GM18511 (cell line): ENCODE measurements at regions not wholly inside any gene's neighbourhood (a gene's known extent, or its start where the extent isn't known, plus 50 kb on each side); places are given as distances from the start of the nearest gene placed in this dataset.
"Not testable (repeated sequence)": the region's sequence is repeated elsewhere in the genome, so short reads cannot be mapped to it uniquely, and the experiment has no call there.

ENCODE experiments used
- ATAC-seq: cut with Tn5 transposase; IDR thresholded peaks from one replicate; pipeline ENCODE4 v1.9.1; 2021; ENCODE audit warnings: mild to moderate bottlenecking, moderate library complexity; ENCODE audit not compliant: unreplicated experiment

DNA sequence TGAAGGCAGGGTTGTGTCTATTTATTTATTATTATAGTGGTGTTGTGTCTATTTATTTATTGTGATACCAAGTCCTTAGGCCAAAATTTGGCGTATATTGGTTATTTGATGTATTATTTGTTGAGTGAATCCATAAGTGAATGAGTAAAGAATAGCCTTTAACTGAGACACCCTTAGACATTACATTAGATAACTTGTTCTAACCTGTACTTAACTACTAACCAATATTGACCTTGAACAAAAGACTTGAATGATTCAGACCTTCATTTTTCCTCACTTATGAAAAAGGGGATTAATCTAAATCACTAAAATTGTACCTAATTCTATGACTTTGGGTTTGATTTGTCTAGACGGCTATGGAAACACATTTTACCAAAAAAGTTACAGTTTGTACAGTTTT lies 370.5 kb downstream of the JRKL start:
- no peak for ATAC-seq

DNA sequence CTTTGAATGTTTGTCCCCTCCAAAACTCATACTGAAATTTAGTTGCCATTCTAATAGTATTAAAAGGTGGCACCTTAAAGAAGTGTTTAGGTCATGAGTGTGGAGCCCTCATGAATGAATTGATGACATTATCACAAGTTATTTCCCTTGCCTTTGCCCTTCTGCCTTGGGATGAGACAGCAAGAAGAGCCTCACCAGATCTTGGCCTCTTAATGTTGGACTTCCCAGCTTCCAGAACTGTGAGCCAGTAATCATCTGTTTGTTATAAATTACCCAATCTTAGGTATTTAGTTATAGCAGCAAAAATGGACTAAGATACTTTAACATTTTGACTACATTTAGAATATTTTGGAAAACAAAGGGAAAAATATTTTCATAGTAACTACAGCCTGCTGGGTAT lies 371.0 kb downstream of the JRKL start:
- no peak for ATAC-seq

DNA sequence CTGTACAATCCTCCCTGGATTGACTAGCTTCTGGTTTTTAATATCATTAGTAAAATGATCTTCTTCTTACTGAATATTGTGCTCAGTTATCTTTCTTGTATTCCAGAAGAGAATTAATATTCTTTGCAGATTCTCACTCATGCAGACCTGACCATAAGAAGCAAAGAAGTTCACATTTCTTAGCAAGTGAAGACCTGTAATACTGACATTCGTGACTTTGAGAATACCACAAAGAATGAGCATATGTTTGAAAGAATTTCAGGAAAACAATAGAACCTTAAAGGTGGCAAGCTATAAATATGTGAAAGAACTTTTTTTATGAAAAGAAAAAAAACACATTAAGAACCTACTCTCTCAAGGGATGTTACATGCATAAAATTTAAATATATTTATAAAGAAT lies 371.6 kb downstream of the JRKL start:
- ATAC-seq, result no peak

DNA sequence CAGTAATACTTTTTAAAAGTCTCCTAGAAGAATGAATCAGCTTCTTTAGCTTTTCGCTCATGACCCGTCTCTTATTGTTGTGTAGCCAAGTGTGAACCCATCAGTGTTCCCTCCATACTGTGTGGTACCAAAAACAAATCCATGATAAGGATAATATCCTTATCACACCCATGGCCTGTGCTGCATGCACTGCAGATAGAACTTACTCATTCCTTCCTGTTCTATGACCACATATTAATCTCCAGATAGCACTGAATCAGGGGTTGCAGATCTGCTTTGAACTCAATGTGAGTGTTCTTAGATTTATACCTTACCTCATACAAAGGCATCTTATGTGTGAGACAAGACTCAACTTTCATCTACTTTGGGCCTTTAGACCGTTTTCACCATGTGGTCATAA lies 373.4 kb downstream of the JRKL start:
- ATAC-seq, result no peak

DNA sequence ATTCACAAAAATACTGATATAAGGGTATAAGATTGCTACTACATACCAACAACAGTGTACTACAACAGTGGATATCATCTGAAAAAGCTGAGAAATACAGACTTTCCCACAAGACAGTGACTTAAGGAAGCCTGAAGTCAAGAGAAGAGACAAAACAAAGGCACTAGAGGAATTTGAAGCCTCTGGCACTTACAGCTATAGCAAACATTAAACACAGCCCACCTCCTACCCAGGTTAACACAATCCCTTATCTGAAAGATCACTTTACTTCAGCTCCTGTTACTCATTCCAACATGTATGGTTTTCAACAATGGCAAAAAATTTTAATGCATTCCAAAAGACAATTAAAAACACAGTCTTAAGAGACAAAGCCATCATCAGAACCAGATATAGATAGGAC lies 388.5 kb downstream of the JRKL start:
- no peak for ATAC-seq

DNA sequence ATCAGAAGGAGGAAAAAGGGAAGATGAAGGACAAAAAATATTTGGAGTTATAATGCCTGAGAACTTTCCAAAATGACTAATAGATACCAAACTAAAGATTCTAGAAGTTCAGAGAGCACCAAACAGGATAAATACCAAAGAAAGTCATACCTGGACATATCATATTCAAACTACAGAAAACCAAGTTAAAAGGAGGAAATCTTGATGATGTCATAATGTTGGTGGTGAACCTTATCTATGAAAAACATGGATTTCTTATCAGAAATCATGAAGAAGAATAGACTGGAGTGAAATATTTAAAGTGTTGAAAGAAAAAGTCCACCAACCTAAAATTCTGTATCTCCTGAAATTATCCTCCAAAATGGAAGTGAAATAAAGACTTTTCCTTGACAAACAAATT lies 389.2 kb downstream of the JRKL start:
- no peak for ATAC-seq

DNA sequence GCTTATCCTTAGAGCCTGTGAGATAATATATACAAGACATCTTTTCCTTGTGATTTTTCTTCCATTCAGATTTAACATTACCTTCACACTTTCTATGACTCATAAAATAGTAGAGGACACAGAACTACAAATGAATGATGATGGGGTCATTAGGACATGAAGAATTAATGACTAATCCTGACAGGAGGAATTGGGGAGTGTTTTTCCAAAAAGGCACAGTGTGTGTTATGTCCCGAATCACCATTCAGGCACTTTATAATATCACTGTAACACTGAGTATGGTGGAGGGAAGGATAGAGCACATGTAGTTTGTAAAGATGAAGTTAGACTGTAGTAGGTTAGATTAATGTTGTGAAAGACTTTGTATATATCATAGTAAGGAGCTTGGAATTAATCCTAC lies 391.3 kb downstream of the JRKL start:
- ATAC-seq, result no peak

DNA sequence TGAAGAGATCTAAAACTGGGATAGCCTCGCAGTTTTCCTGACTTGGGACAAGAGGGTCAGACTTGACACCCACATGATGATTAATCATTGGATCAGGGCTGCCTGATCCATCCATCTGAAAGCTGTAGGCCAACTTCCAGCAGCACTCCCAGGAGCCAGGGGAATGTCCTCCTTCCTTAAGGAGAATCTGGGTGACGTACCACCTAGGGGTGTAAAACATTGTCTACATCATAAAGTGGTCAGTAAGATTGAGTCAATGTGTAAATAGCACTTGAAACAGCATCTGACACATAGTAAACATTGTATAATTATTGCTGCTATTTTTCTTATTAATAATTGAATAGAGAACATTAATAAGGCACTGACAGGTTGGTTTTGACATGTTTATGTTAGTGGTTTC lies 392.8 kb downstream of the JRKL start:
- ATAC-seq, result no peak

DNA sequence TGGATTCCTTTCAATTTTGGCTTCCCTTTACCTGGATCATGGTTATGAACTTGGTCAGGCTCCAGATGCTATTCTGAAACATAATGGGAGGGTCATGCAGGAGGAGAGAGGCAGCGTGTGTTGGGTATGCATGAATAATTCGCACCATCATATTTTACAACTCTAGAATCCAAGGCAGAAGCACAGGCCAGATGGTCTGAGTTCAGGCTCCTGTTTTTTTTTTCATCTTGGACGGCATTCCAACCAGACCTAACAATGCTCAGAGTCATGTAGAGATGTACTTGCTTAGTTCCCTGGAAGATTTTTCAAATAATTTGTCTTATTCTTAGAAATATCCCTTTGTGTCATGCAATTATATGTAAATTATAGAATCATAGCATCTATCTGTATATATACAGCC lies 393.5 kb downstream of the JRKL start:
- ATAC-seq, result no peak

DNA sequence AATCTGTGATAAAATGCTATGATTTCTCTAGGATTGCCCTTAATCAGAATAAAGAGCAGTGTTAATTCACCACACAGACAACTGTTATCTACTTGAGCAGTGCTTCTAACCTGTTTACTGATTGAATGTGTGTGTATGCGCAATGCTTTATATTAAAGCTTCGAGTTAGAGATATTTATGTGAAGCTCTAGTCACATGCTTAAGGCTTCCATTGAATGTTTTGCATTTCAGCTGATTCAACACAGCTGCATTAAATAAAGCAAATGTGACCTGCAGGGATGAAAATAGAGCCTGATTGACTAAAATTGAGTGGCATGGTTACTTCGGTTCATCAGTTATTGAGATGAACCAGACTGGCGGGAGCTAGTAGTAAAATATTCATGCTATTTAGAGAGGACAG lies 395.3 kb downstream of the JRKL start:
- no peak for ATAC-seq

DNA sequence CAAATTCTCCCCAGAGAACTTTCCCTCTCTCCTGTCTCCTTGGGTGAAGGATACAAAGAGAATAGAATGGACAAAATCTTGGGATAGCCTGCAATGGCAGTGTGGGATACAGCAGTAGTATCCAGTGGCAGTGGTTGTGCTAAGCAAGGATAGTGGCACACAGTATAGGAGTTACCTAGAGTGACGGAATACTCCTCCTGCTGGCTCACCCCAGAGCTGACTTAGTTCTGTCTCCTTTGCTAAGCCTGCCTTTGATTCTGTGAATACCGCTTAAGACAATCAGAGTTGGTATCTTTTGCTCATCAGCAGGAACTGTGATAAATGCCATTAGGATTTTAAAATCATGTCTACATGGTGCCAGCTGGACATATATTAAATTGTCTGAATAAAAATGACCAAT lies 404.3 kb downstream of the JRKL start:
- ATAC-seq, result no peak

DNA sequence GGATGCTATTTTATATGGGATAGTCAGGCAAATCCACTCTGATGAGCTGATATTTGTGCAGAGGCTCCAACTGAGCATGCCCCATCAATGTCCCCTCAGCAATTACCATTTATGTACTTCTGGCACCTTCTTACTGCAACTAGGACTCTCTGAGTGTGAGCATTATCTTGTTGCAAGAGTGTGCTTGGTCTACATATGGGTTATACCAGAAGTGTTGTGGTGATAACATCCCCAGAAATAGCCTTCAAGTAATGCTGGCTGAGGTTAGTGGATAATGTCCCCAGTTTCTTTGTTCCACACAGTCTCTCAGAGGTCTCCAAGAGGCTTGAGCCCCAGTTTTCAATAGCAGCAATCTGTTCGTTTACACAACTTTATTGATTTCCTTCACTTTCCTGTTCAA lies 408.6 kb downstream of the JRKL start:
- no peak for ATAC-seq

DNA sequence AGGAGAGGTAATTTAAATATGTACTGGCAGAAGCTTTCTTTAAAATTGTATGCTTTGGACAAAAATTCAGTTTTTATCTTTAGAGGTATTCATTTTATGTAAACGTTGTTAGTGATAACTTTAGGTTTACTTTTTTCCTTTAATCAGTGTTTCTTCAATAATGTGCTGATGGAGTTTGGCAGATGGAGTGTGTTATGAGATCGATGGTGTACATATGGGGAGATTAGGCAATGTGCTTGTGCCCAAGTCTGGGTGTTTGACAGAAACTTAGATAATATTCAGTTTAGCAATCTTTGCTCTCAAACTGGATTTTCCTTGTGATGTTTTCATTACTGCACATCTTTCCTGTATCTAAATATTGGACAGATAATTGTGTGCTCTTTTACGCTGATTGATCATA lies 425.4 kb downstream of the JRKL start:
- ATAC-seq, result no peak

DNA sequence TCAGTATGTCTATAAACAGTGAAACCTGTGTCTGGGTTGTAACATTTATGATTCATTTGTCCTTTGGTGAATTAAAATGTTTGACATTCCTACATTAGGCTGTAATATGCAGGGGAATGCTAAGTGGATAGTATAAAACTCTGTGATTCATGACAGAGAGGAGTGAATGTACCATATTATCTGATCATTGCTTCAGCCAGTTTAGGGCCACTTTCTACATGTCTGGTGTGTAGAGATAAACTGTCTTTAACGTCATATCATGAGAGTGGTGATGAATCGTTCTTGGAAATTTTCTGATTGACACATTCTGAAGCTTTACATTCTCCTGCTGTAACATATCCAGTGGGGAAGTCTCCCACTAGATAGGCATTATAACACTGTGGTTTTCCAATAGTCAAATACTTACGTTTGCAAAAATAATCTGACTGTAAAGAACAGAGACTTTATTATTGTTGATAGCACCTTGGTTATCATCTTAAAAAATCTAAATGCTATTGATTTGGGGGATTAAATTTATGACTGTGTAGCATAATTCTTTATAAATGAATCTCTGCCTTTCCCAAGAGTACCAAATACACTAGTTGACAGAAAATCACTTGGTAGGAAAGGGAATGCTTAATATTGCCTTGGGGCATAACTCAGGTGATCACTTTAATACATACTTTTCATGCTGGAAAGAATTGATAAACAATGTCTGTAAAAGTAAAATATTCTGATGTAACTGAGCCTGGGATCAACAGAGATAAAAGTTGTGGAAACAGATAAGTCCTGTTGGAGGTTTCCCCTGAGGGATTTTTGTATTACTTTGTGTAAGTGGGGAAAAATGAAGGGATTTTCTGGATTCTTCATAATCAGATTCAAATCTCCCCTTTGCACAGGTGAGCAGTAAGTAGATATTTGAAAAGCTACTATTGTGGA lies 427.9 kb downstream of the JRKL start:
- ATAC-seq, result no peak

DNA sequence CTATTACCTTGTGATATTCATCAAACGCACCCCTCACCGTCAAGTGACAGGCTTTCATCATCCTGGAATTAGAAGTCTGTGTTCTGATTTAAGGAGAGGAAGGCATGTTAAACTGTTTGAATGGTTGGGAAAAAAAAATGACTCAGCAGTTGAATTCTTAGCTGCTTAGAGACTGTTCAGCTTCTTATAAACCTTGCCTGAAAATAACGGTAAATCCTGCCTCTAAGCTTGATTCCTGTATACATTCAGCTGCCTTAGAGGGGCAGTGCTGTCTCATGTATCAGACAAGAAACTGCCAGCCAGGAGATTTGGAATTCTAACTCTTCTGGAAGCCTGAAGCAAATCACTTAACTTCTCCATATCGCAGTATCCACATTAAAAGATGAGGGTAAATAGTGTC lies 437.4 kb downstream of the JRKL start:
- ATAC-seq, result no peak

DNA sequence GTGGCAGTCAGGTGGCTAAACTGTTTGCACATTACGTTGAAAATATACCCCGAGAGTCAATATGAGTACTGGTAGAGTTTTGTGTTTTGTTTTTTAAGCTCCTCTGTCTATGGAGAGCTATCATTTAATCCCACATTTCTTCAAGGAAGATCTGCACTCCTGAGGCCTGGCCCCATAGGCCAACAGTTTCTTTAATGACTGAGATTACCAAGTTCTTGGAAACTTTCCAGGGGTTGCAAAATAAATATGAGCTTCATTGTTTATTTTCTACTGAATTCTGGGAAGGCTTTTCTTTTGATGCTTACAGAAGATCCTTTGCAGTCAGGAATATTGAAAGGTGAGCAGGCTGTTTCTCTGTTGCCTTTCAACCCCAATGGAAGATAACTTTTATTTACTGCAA lies 452.0 kb downstream of the JRKL start:
- ATAC-seq, result no peak

DNA sequence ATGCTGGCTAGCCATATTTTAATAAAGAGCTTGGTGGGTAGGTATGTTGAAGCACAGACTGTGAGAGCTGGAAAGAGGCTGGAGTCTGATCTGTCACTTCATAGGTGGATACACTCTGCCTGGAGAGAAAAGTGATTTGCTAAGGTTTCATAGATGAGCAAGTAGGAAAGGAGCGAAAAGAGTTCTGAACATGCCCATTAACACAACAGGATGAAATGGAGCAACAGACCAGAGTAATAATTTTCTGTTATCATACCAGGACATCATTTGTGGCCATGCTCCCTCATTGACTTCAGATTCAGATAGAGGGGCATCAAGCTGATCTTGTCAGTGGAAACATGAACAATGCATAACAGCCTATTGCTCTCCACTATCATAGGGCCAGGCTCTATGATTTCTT lies 452.9 kb downstream of the JRKL start:
- no peak for ATAC-seq

DNA sequence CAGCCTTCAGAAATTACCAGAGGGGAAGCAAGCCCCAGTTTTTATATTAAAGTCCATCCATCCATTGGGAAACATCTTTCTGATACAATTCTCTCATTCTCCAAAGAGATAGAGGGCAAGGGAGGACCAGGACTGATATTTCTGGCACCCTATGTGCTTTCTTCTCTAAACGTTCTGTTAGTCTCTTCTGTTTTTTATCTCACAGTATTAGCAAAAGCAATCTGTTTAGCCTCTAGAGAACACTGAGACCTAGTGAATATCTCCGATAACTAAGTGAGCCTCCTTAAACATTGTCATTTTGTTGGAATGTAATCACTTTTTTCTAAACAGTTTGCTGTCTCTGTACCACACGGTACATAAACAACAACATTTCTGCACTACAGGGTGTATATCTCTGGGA lies 464.6 kb downstream of the JRKL start:
- ATAC-seq, result no peak

DNA sequence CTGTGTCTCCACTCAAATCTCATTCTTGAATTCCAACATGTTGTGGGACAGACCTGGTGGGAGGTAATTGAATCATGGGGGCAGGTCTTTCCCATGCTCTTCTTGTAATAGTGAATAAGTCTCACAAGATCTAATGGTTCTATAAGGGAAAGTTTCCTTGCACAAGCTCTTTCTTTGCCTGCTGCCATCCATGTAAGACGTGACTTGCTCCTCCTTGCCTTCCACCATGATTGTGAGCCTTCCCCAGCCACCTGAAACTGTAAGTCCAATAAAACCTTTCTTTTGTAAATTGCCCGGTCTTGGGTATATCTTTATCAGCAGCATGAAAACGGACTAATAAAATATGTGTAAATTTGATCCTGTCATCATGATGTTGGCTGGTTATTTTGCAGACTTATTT lies 471.9 kb downstream of the JRKL start:
- ATAC-seq, result not testable (repeated sequence)

DNA sequence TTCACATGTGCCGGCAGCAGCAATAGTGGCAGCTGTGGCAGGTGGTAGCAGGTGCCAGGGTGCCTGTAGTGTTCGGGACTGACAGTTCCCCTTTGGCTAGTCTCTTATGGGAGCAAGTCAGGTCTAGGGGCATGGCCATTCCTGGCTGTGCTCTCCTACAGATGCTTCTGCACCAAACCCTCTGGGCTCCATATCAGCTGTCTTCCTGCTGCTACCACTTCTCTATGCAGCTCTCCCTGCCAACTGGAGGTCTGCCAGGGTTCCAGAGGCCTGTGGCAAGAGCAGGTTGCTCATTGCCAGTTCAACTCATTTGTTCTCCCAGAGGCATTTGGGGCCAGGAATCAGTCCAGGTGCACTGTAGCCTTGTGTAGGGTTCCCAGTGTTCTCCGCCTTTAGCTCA lies 473.7 kb downstream of the JRKL start:
- ATAC-seq, result no peak

DNA sequence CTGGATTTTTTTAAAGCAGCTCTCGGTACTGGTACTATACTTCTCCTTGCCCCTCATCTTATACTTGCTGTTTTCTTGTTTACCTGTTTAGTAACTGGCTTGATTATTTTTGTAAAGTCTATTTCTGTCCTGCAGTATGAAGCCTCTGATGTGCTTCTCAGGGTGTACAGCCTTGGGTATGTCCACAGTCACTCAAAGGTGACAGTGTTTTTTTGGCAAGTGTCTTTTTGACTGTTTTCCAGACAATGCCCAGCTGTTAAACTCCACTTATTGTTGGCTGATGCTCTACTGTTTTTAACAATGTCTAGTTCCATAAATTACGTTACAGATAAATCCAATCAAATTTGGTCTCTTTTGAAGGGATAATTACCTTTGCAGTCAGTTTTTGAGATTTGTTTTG lies 475.2 kb downstream of the JRKL start:
- ATAC-seq, result no peak

DNA sequence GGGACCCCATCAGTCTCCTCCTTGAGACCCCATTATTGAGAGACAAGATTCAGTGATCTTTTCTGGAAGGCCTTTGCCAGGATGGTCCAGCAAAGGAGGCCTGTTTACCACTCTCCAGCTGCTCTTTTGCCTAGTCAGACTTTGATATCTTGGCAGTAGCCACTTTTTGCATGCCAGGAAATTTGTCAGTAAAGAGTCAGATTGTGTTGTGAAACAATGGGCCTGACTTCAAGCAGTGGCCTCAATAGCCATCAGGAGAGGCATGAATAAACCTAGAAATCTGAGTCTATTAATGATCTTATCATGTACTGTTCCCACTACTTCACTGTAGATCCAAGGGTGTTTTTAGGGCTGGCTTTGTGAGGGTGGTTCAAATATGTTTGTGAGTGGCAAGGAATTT lies 479.4 kb downstream of the JRKL start:
- no peak for ATAC-seq

DNA sequence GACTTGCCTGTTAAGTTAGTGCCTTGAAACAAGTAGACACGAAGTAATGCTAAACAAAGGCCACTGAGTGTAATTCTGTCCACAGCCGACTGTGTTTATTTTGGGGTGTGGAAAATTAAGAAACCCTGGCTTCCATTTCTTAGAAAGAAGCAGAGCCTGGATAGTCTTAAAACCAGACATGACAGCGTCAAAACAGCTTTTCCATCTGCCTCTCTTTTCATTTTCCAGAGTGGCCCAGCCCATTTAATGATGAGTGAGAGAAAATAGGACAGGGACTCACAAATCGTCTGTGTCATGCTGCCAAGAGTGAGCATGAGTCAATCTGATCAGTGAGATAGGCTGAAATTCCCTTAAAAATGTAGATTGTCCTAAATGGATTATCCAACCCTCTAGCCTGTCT lies 485.9 kb downstream of the JRKL start:
- no peak for ATAC-seq
